ENCODE measurements at regions not wholly inside any gene's neighbourhood (a gene's known extent, or its start where the extent isn't known, plus 50 kb on each side); places are given as distances from the start of the nearest gene placed in this dataset.

GRCh38 chr4:186931519-186931918 lies 207.9 kb upstream of the FAT1 start:
- no peak for DNase-seq

GRCh38 chr4:186932196-186932595 lies 208.5 kb upstream of the FAT1 start:
- DNase-seq, result no peak

- no peak for DNase-seq
Observed at GRCh38 chr4:186932631-186933187, 209.1 kb upstream of the FAT1 start.

GRCh38 chr4:186934244-186934643 lies 210.6 kb upstream of the FAT1 start:
- DNase-seq, result no peak

- DNase-seq, result no peak
Observed at GRCh38 chr4:186934841-186935443, 211.3 kb upstream of the FAT1 start.

GRCh38 chr4:186935901-186936300 lies 212.2 kb upstream of the FAT1 start:
- no peak for DNase-seq

- DNase-seq, result no peak
Observed at GRCh38 chr4:186936496-186937375, 213.1 kb upstream of the FAT1 start.

- no peak for DNase-seq
Observed at GRCh38 chr4:186939226-186939625, 215.6 kb upstream of the FAT1 start.

- DNase-seq, result no peak
Observed at GRCh38 chr4:186939766-186940165, 216.1 kb upstream of the FAT1 start.

- DNase-seq, result no peak
Observed at GRCh38 chr4:186940476-186940875, 216.8 kb upstream of the FAT1 start.

GRCh38 chr4:186942758-186943377 lies 219.2 kb upstream of the FAT1 start:
- DNase-seq, result peak in 1 of 58 donors; percentile 6

- DNase-seq, result no peak
Observed at GRCh38 chr4:186943411-186943810, 219.8 kb upstream of the FAT1 start.

- no peak for DNase-seq
Observed at GRCh38 chr4:186946136-186946535, 222.5 kb upstream of the FAT1 start.

GRCh38 chr4:186946682-186947294 lies 223.1 kb upstream of the FAT1 start:
- DNase-seq, result no peak

- DNase-seq, result no peak
Observed at GRCh38 chr4:186948361-186949242, 224.9 kb upstream of the FAT1 start.

GRCh38 chr4:186949847-186950246 lies 226.2 kb upstream of the FAT1 start:
- DNase-seq, result no peak

- no peak for DNase-seq
Observed at GRCh38 chr4:186952709-186953108, 229.1 kb upstream of the FAT1 start.

- no peak for DNase-seq
Observed at GRCh38 chr4:186953599-186954260, 230.1 kb upstream of the FAT1 start.

- no peak for DNase-seq
Observed at GRCh38 chr4:186954509-186954908, 230.9 kb upstream of the FAT1 start.

- no peak for DNase-seq
Observed at GRCh38 chr4:186954956-186955355, 231.3 kb upstream of the FAT1 start.

Measured in anterior cingulate cortex (tissue), 58 donors.